Neural cell (in vitro differentiated cells): ENCODE measurements at regions not wholly inside any gene's neighbourhood (a gene's known extent, or its start where the extent isn't known, plus 50 kb on each side); places are given as distances from the start of the nearest gene placed in this dataset.

ENCODE experiments used
- H2AFZ ChIP-seq: fragments of 200-600, 300-800 bp; sonication (generic), shearing (Covaris generic); 2 replicates; pipeline ENCODE4 v1.6.0; 2014; ENCODE audit warnings: low read depth, mild to moderate bottlenecking, antibody characterized with exemption, low read length, moderate library complexity
- H3F3A ChIP-seq: fragments of 200-600 bp; shearing (Covaris generic); 2 replicates; pipeline ENCODE4 v1.6.1; 2016; ENCODE audit warnings: mild to moderate bottlenecking, moderate library complexity, mixed read lengths, antibody characterized with exemption, low read length; ENCODE audit not compliant: insufficient read depth, poor library complexity, severe bottlenecking
- H3K27ac ChIP-seq: fragments of 200-600, 300-800 bp; sonication (generic), shearing (Covaris generic); 2 replicates; pipeline ENCODE4 v1.5.1; 2014; ENCODE audit warnings: mild to moderate bottlenecking, low read length, moderate library complexity
- H3K27me3 ChIP-seq: fragments of 300-800, 200-600 bp; sonication (generic), shearing (Covaris generic); 2 replicates; pipeline ENCODE4 v1.6.0; 2014; ENCODE audit warnings: mild to moderate bottlenecking, low read depth, low read length, moderate library complexity; ENCODE audit not compliant: insufficient read depth
- H3K36me3 ChIP-seq: fragments of 300-800, 200-600 bp; sonication (generic), shearing (Covaris generic); 2 replicates; pipeline ENCODE4 v1.5.1; 2014; ENCODE audit warnings: mild to moderate bottlenecking, antibody characterized with exemption, low read length, moderate library complexity; ENCODE audit not compliant: insufficient read depth
- H3K4me2 ChIP-seq: fragments of 300-800, 200-600 bp; sonication (generic), shearing (Covaris generic); 2 replicates; pipeline ENCODE4 v1.6.0; 2014; ENCODE audit warnings: mild to moderate bottlenecking, low read length
- H3K4me3 ChIP-seq: fragments of 300-800, 200-600 bp; sonication (generic), shearing (Covaris generic); 2 replicates; pipeline ENCODE4 v1.5.1; 2014; ENCODE audit warnings: mild to moderate bottlenecking, low read length, moderate library complexity
- H3K79me2 ChIP-seq: fragments of 200-600 bp; shearing (Covaris generic); replicated peaks from 2 replicates; pipeline ENCODE4 v1.6.0; 2014; ENCODE audit warnings: mild to moderate bottlenecking, low read length, moderate library complexity; ENCODE audit not compliant: insufficient read depth
- H3K9ac ChIP-seq: fragments of 300-800, 200-600 bp; sonication (generic), shearing (Covaris generic); 2 replicates; pipeline ENCODE4 v1.6.1; 2016; ENCODE audit warnings: mild to moderate bottlenecking, low read length, mixed read lengths
- H3K9me2 ChIP-seq: fragments of 200-600 bp; shearing (Covaris generic); 2 replicates; pipeline ENCODE4 v1.6.1; 2016; ENCODE audit warnings: mild to moderate bottlenecking, low read length, mixed read lengths; ENCODE audit not compliant: insufficient read depth
- H3K9me3 ChIP-seq: fragments of 200-600, 300-800 bp; sonication (generic), shearing (Covaris generic); 2 replicates; pipeline ENCODE4 v1.6.1; 2016; ENCODE audit warnings: mild to moderate bottlenecking, mixed run types, low read length, moderate library complexity, mixed read lengths
- H4K20me1 ChIP-seq: fragments of 200-600 bp; shearing (Covaris generic); 2 replicates; pipeline ENCODE4 v1.6.1; 2016; ENCODE audit warnings: mild to moderate bottlenecking, mixed run types; ENCODE audit not compliant: insufficient read depth
- CTCF ChIP-seq: fragments of 450-650 bp; IDR thresholded peaks from 2 replicates; pipeline ENCODE4 v1.5.1; 2014; ENCODE audit warnings: antibody characterized with exemption, mild to moderate bottlenecking, moderate library complexity; ENCODE audit not compliant: poor library complexity, severe bottlenecking
- EP300 ChIP-seq: fragments of 450-650 bp; conservative IDR thresholded peaks from 2 replicates; pipeline ENCODE4 v1.6.1; 2014; ENCODE audit warnings: antibody characterized with exemption, mild to moderate bottlenecking, moderate library complexity; ENCODE audit not compliant: poor library complexity, severe bottlenecking
- EZH2 ChIP-seq: fragments of 200-600, 300-800 bp; shearing (Covaris generic), sonication (generic); IDR thresholded peaks from 2 replicates; pipeline ENCODE4 v1.6.1; 2014; ENCODE audit warnings: antibody characterized with exemption, low read length, borderline replicate concordance, mild to moderate bottlenecking; ENCODE audit not compliant: insufficient read depth, poor library complexity, severe bottlenecking
- MXI1 ChIP-seq: fragments of 450-650 bp; conservative IDR thresholded peaks from 2 replicates; pipeline ENCODE4 v1.6.1; 2014; ENCODE audit warnings: antibody characterized with exemption, mild to moderate bottlenecking; ENCODE audit not compliant: poor library complexity, severe bottlenecking
- POLR2AphosphoS5 ChIP-seq: IDR thresholded peaks from 2 replicates; pipeline ENCODE4 v1.6.1; 2012
- RAD21 ChIP-seq: fragments of 450-650 bp; conservative IDR thresholded peaks from 2 replicates; pipeline ENCODE4 v1.6.1; 2014; ENCODE audit warnings: antibody characterized with exemption, mild to moderate bottlenecking, moderate library complexity
- REST ChIP-seq: IDR thresholded peaks from 2 replicates; pipeline ENCODE4 v1.6.1; 2012; ENCODE audit warnings: borderline replicate concordance
- SMC3 ChIP-seq: fragments of 450-650 bp; conservative IDR thresholded peaks from 2 replicates; pipeline ENCODE4 v1.6.1; 2014; ENCODE audit warnings: antibody characterized with exemption, mild to moderate bottlenecking, moderate library complexity; ENCODE audit not compliant: poor library complexity
- TAF1 ChIP-seq: IDR thresholded peaks from 2 replicates; pipeline ENCODE4 v1.6.1; 2012; ENCODE audit warnings: low read depth

- H3K9me3 ChIP-seq, result no peaks in the 10 kb centered on the region
- H3F3A ChIP-seq, result no peaks in the 10 kb centered on the region
- H4K20me1 ChIP-seq, result no peaks in the 10 kb centered on the region
- no peak overlapping the region for H3K9ac ChIP-seq
- no peaks in the 10 kb centered on the region for H3K36me3 ChIP-seq
- no peaks in the 10 kb centered on the region for H3K27me3 ChIP-seq
- H3K4me3 ChIP-seq, result no peak overlapping the region
- H3K9me2 ChIP-seq, result no peaks in the 10 kb centered on the region
- TF ChIP-seq RAD21 (no peak), EP300 (no peak), TAF1 (no peak), REST (no peak), EZH2 (no peak), MXI1 (no peak)
- no peak overlapping the region for H3K4me2 ChIP-seq
- H3K79me2 ChIP-seq, result no peaks in the 10 kb centered on the region
- no peak overlapping the region for H3K27ac ChIP-seq
- H2AFZ ChIP-seq, result no peak overlapping the region
Observed at GRCh38 chr1:102098536-102098935, 101.8 kb upstream of the OLFM3 start.

- H2AFZ ChIP-seq, result no peak overlapping the region
- no peaks in the 10 kb centered on the region for H3F3A ChIP-seq
- H3K79me2 ChIP-seq, result no peaks in the 10 kb centered on the region
- H3K9ac ChIP-seq, result no peak overlapping the region
- no peaks in the 10 kb centered on the region for H3K36me3 ChIP-seq
- no peak overlapping the region for H3K27ac ChIP-seq
- H3K4me3 ChIP-seq, result no peak overlapping the region
- no peak overlapping the region for H3K4me2 ChIP-seq
- H3K9me3 ChIP-seq, result no peaks in the 10 kb centered on the region
- H3K27me3 ChIP-seq, result no peaks in the 10 kb centered on the region
- no peaks in the 10 kb centered on the region for H4K20me1 ChIP-seq
- no peaks in the 10 kb centered on the region for H3K9me2 ChIP-seq
- no peak for TF ChIP-seq POLR2AphosphoS5
- TF ChIP-seq MXI1, result no peak
- TF ChIP-seq REST, result no peak
- no peak for TF ChIP-seq SMC3
- no peak for TF ChIP-seq EZH2
- TF ChIP-seq CTCF, result no peak
- TF ChIP-seq TAF1, result no peak
- no peak for TF ChIP-seq RAD21
- TF ChIP-seq EP300, result no peak
Observed at GRCh38 chr1:102098081-102098480, 101.4 kb upstream of the OLFM3 start.
